ENCODE measurements at regions not wholly inside any gene's neighbourhood (a gene's known extent, or its start where the extent isn't known, plus 50 kb on each side); places are given as distances from the start of the nearest gene placed in this dataset.

- H2AFZ ChIP-seq (ENCODE audit: low read depth) = no peak overlapping the region
- no peak overlapping the region for H3K9ac ChIP-seq
- H3K4me1 ChIP-seq (ENCODE audit: low read depth, poor library complexity, severe bottlenecking) = no peaks in the 10 kb centered on the region
- no peaks in the 10 kb centered on the region for H3K36me3 ChIP-seq (ENCODE audit: insufficient read depth)
- H3K27me3 ChIP-seq (ENCODE audit: insufficient read depth, low read depth) = no peaks in the 10 kb centered on the region
- no peak overlapping the region for H3K4me3 ChIP-seq (IDR thresholded peaks at IDR 0.05; ENCODE audit: insufficient read depth, low read depth, low read length)
- H3K27ac ChIP-seq = no peak overlapping the region
- no peak for TF ChIP-seq CTCF (conservative IDR thresholded peaks at IDR 0.05; ENCODE audit: low read depth, low read length)
- no peak overlapping the region for H3K4me2 ChIP-seq
- H4K20me1 ChIP-seq (ENCODE audit: insufficient read depth) = no peaks in the 10 kb centered on the region
- H3K79me2 ChIP-seq (ENCODE audit: insufficient read depth, low read depth) = no peaks in the 10 kb centered on the region
Observed at GRCh38 chr2:188865681-188866080, 108.5 kb upstream of the COL3A1 start.

DNA sequence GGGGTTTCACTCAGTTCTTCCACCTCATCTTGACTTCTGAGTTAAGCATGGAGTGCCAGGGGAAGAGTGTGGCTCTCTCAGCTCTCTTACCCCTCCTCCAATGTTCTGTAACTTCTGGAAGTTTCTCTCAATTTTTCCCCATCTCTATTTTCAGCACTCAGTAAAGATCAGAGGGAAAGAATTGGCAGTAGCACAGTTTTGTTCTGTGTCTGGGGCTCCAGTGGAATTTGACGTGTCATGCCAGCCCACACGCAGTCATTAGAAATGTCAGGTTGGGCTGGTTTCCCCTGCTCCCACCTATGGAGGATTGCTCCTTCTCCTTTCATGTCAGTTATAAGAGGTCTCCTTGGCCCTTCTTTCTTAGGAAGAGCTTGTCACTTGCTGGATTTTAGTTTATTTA is 104.6 kb upstream of the COL3A1 start:
- no peak overlapping the region for H3K4me3 ChIP-seq (IDR thresholded peaks at IDR 0.05; ENCODE audit: insufficient read depth, low read depth, low read length)
- H3K9ac ChIP-seq = no peak overlapping the region
- H2AFZ ChIP-seq (ENCODE audit: low read depth) = no peak overlapping the region
- no peaks in the 10 kb centered on the region for H3K27me3 ChIP-seq (ENCODE audit: insufficient read depth, low read depth)
- no peaks in the 10 kb centered on the region for H4K20me1 ChIP-seq (ENCODE audit: insufficient read depth)
- no peak for TF ChIP-seq CTCF (conservative IDR thresholded peaks at IDR 0.05; ENCODE audit: low read depth, low read length)
- H3K4me1 ChIP-seq (ENCODE audit: low read depth, poor library complexity, severe bottlenecking) = no peaks in the 10 kb centered on the region
- H3K36me3 ChIP-seq (ENCODE audit: insufficient read depth) = no peaks in the 10 kb centered on the region
- H3K4me2 ChIP-seq = no peak overlapping the region
- H3K79me2 ChIP-seq (ENCODE audit: insufficient read depth, low read depth) = no peaks in the 10 kb centered on the region
- no peak overlapping the region for H3K27ac ChIP-seq

DNA sequence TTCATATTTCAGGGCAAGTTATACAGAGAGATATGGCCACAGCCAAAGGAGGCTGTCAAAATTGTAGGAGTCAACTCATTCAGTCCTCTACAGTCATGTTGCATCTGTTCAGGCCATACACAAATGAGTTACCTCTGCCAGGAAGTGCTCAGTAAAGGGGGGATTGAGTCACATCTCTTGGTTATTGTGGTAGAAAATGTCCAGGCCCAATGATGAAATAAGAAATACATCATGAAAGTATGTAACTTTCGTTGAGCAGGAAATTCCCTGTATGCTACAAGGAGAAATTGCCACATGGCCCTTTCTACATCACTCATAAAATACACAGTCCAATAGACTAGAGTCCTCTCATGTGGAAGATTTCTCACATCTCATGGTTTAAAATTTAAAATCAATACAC is 103.9 kb upstream of the COL3A1 start:
- H3K27me3 ChIP-seq (ENCODE audit: insufficient read depth, low read depth) = no peaks in the 10 kb centered on the region
- H3K4me1 ChIP-seq (ENCODE audit: low read depth, poor library complexity, severe bottlenecking) = no peaks in the 10 kb centered on the region
- H3K9ac ChIP-seq = no peak overlapping the region
- no peaks in the 10 kb centered on the region for H4K20me1 ChIP-seq (ENCODE audit: insufficient read depth)
- no peaks in the 10 kb centered on the region for H3K36me3 ChIP-seq (ENCODE audit: insufficient read depth)
- no peak overlapping the region for H3K27ac ChIP-seq
- no peak overlapping the region for H2AFZ ChIP-seq (ENCODE audit: low read depth)
- no peaks in the 10 kb centered on the region for H3K79me2 ChIP-seq (ENCODE audit: insufficient read depth, low read depth)
- TF ChIP-seq CTCF (conservative IDR thresholded peaks at IDR 0.05; ENCODE audit: low read depth, low read length) = no peak
- no peak overlapping the region for H3K4me3 ChIP-seq (IDR thresholded peaks at IDR 0.05; ENCODE audit: insufficient read depth, low read depth, low read length)
- no peak overlapping the region for H3K4me2 ChIP-seq

DNA sequence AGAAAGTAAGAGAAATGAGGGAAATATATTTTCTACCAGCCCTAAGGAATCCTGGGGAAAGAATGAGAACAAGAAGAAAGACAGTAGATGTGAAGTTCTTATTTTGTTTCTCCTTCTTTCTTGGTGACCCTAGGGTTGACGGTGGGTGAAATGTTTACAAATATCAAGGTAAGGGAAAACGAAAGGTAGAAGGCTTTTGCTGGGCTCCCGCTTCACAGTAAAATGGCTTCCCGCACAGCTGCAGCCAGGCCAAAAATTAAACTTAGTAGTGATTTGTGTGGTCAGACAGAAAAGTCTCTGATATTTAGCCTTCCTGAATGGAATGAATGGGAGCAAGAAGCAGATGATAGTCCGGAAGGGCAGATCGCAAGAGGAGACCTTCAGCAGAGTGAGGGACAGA is 99.1 kb upstream of the COL3A1 start:
- no peak overlapping the region for H2AFZ ChIP-seq (ENCODE audit: low read depth)
- H3K4me1 ChIP-seq (ENCODE audit: low read depth, poor library complexity, severe bottlenecking) = no peaks in the 10 kb centered on the region
- H3K4me2 ChIP-seq = no peak overlapping the region
- H3K79me2 ChIP-seq (ENCODE audit: insufficient read depth, low read depth) = no peaks in the 10 kb centered on the region
- no peak for TF ChIP-seq CTCF (conservative IDR thresholded peaks at IDR 0.05; ENCODE audit: low read depth, low read length)
- no peak overlapping the region for H3K4me3 ChIP-seq (IDR thresholded peaks at IDR 0.05; ENCODE audit: insufficient read depth, low read depth, low read length)
- H3K27me3 ChIP-seq (ENCODE audit: insufficient read depth, low read depth) = no peaks in the 10 kb centered on the region
- no peak overlapping the region for H3K9ac ChIP-seq
- H3K27ac ChIP-seq = no peak overlapping the region
- no peaks in the 10 kb centered on the region for H3K36me3 ChIP-seq (ENCODE audit: insufficient read depth)
- H4K20me1 ChIP-seq (ENCODE audit: insufficient read depth) = no peaks in the 10 kb centered on the region

DNA sequence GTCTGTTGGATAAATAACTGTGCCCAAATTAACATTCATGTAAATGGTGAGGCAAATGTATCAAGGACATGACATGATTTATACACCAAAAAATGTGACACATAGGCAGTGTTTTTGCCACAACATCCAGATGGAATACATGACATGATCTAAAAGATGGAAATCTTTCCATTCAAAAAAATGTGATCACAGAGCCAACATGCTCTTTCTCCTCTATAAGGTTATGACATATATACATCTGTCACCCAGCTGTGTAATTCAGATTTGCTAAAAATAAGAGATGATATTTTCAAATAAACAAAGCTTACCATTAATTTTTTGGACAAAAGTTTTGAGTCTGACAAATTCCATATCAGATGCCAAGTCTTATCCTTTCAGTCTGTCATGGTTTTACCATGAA is 95.5 kb upstream of the COL3A1 start:
- Histone ChIP-seq H3K27ac (no peak overlapping the region), H3K4me3 (IDR thresholded peaks at IDR 0.05; ENCODE audit: insufficient read depth, low read depth, low read length) (no peak overlapping the region), H3K9ac (no peak overlapping the region), H3K27me3 (ENCODE audit: insufficient read depth, low read depth) (no peaks in the 10 kb centered on the region), H4K20me1 (ENCODE audit: insufficient read depth) (no peaks in the 10 kb centered on the region), H3K36me3 (ENCODE audit: insufficient read depth) (no peaks in the 10 kb centered on the region), H3K4me1 (ENCODE audit: low read depth, poor library complexity, severe bottlenecking) (no peaks in the 10 kb centered on the region), H3K4me2 (no peak overlapping the region), H2AFZ (ENCODE audit: low read depth) (no peak overlapping the region), H3K79me2 (ENCODE audit: insufficient read depth, low read depth) (no peaks in the 10 kb centered on the region)
- no peak for TF ChIP-seq CTCF (conservative IDR thresholded peaks at IDR 0.05; ENCODE audit: low read depth, low read length)

All from KMS-11 (cell line).